Ishikawa (cell line): ENCODE measurements at regions not wholly inside any gene's neighbourhood (a gene's known extent, or its start where the extent isn't known, plus 50 kb on each side); places are given as distances from the start of the nearest gene placed in this dataset.

Experiments
- EP300 ChIP-seq: IDR thresholded peaks from 2 replicates; pipeline ENCODE4 v1.6.1; 2012; ENCODE audit warnings: borderline replicate concordance
- FOXM1 ChIP-seq: IDR thresholded peaks from 2 replicates; pipeline ENCODE4 v1.6.1; 2012; ENCODE audit warnings: low read depth, borderline replicate concordance
- RAD21 ChIP-seq: IDR thresholded peaks from 2 replicates; pipeline ENCODE4 v1.6.1; 2012; ENCODE audit warnings: low read depth
- TAF1 ChIP-seq: IDR thresholded peaks from 2 replicates; pipeline ENCODE4 v1.6.1; 2012; ENCODE audit warnings: low read depth, mild to moderate bottlenecking
- TCF12 ChIP-seq: IDR thresholded peaks from 2 replicates; pipeline ENCODE4 v1.6.1; 2012; ENCODE audit warnings: low read depth
- TF ChIP-seq, protein P1 (sequence below): IDR thresholded peaks from 2 replicates; pipeline ENCODE4 v1.6.1; 2012; ENCODE audit warnings: low read depth, mild to moderate bottlenecking
- TF ChIP-seq, protein P2 (sequence below): IDR thresholded peaks from 2 replicates; pipeline ENCODE4 v1.6.1; 2012

DNA sequence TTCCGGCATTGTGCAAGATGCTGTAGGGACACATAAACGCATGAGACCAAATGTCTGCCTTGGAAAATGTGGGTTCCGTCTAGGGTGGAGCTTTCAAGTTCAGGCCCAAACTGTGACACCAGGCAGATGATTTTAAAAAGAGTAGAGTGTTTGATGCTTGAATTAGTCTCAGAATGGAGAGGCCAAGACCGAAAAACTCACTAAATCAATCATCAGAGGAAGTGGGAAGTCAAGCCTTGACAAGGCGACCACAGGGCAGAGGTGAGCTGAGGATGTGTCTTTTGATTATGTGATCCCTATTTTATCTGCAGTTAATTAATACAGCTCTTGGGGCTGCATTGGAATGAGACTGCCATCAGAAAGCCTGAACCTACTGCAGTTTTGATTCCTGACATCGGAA is 275.4 kb downstream of the ABHD5 start:
- TF ChIP-seq, protein P1, sequence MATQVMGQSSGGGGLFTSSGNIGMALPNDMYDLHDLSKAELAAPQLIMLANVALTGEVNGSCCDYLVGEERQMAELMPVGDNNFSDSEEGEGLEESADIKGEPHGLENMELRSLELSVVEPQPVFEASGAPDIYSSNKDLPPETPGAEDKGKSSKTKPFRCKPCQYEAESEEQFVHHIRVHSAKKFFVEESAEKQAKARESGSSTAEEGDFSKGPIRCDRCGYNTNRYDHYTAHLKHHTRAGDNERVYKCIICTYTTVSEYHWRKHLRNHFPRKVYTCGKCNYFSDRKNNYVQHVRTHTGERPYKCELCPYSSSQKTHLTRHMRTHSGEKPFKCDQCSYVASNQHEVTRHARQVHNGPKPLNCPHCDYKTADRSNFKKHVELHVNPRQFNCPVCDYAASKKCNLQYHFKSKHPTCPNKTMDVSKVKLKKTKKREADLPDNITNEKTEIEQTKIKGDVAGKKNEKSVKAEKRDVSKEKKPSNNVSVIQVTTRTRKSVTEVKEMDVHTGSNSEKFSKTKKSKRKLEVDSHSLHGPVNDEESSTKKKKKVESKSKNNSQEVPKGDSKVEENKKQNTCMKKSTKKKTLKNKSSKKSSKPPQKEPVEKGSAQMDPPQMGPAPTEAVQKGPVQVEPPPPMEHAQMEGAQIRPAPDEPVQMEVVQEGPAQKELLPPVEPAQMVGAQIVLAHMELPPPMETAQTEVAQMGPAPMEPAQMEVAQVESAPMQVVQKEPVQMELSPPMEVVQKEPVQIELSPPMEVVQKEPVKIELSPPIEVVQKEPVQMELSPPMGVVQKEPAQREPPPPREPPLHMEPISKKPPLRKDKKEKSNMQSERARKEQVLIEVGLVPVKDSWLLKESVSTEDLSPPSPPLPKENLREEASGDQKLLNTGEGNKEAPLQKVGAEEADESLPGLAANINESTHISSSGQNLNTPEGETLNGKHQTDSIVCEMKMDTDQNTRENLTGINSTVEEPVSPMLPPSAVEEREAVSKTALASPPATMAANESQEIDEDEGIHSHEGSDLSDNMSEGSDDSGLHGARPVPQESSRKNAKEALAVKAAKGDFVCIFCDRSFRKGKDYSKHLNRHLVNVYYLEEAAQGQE = no peak
- TF ChIP-seq, protein P2, sequence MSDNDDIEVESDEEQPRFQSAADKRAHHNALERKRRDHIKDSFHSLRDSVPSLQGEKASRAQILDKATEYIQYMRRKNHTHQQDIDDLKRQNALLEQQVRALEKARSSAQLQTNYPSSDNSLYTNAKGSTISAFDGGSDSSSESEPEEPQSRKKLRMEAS = no peak
- no peak for TF ChIP-seq EP300
- no peak for TF ChIP-seq FOXM1
- TF ChIP-seq RAD21 = no peak
- no peak for TF ChIP-seq TAF1
- no peak for TF ChIP-seq TCF12
